GM12878 (cell line): ENCODE measurements at regions not wholly inside any gene's neighbourhood (a gene's known extent, or its start where the extent isn't known, plus 50 kb on each side); places are given as distances from the start of the nearest gene placed in this dataset.

Experiments used
- ATAC-seq: fragments of 200-7000 bp; cut with Tn5 transposase; 3 replicates; pipeline ENCODE4 v1.9.1; 2020; ENCODE audit warnings: mild to moderate bottlenecking, moderate library complexity
- BruUV-seq: library from RNA; stranded (reverse); fragments of 400-500 nt; replicated peaks from 2 replicates; lab custom pipeline; 2021; lab: Mats Ljungman, UMichigan
- CTCF ChIA-PET: fragments of 300-600 bp; sonication (Branson Sonifier 250); formaldehyde crosslinking; extraction: SDS; loops from one replicate; lab custom pipeline; 2021; ENCODE audit warnings: inconsistent platforms; lab: Yijun Ruan, JAX
- POLR2A ChIA-PET: fragments of 350-600 bp; formaldehyde crosslinking; extraction: SDS; loops from one replicate; lab custom pipeline; 2021; ENCODE audit warnings: inconsistent platforms; lab: Charles Lee
- RAD21 ChIA-PET: fragments of 300-600 bp; sonication (Branson Sonifier 250); formaldehyde crosslinking; loops from one replicate; lab custom pipeline; 2023; ENCODE audit warnings: antibody characterized with exemption; ENCODE audit not compliant: unreplicated experiment; lab: Charles Lee
- SMC1A ChIA-PET: fragments of 300-600 bp; sonication (Branson Sonifier 250); formaldehyde crosslinking; loops from one replicate; lab custom pipeline; 2023; ENCODE audit not compliant: unreplicated experiment, uncharacterized antibody; lab: Charles Lee
- DNase-seq: peaks from one replicate; pipeline ENCODE4 v3.0.0-alpha.2; 2011; ENCODE audit warnings: low read depth, low spot score
- FAIRE-seq: peaks from 3 replicates; lab custom pipeline; 2011; peaks lifted over from hg19 to GRCh38; lab: Jason Lieb, UNC
- H2AFZ ChIP-seq: 2 replicates; pipeline ENCODE4 v1.6.0; 2011; ENCODE audit warnings: low read depth, low read length, control low read depth; ENCODE audit not compliant: control insufficient read depth
- H3K27ac ChIP-seq: 2 replicates; pipeline ENCODE4 v1.5.1; 2011; ENCODE audit warnings: control low read depth; ENCODE audit not compliant: control insufficient read depth, insufficient read depth
- H3K27me3 ChIP-seq, 2 experiments: replicated peaks in 1 of 2; 2 replicates each; pipeline versions ENCODE4 v1.6.0 to v1.6.1; 2011; ENCODE audit warnings: low read length in 1 of 2; ENCODE audit not compliant: control insufficient read depth in 2 of 2, insufficient read depth in 2 of 2
- H3K36me3 ChIP-seq, 2 experiments: 2 replicates each; pipeline ENCODE4 v1.5.1; 2011; ENCODE audit warnings: low read length in 1 of 2; ENCODE audit not compliant: control insufficient read depth in 2 of 2, insufficient read depth in 2 of 2
- H3K4me1 ChIP-seq: 2 replicates; pipeline ENCODE4 v1.6.1; 2011; ENCODE audit warnings: mild to moderate bottlenecking, low read length, moderate library complexity, mixed read lengths; ENCODE audit not compliant: control insufficient read depth, insufficient read depth
- H3K4me2 ChIP-seq: 2 replicates; pipeline ENCODE4 v1.6.0; 2011; ENCODE audit warnings: control low read depth; ENCODE audit not compliant: control insufficient read depth, insufficient read depth
- H3K4me3 ChIP-seq: fragments of 200-600 bp; sonication (generic); 2 replicates; pipeline ENCODE4 v1.5.1; 2016
- H3K79me2 ChIP-seq: 2 replicates; pipeline ENCODE4 v1.6.0; 2011; ENCODE audit warnings: low read length; ENCODE audit not compliant: control insufficient read depth, insufficient read depth
- H3K9ac ChIP-seq: 2 replicates; pipeline ENCODE4 v1.8.0; 2011; ENCODE audit warnings: low read length, control low read depth, mixed read lengths; ENCODE audit not compliant: control insufficient read depth, insufficient read depth
- H3K9me3 ChIP-seq: replicated peaks from 3 replicates; pipeline ENCODE4 v1.5.1; 2011; ENCODE audit warnings: mild to moderate bottlenecking, low read length; ENCODE audit not compliant: control insufficient read depth, insufficient read depth
- H4K20me1 ChIP-seq: 2 replicates; pipeline ENCODE4 v1.6.0; 2011; ENCODE audit not compliant: control insufficient read depth, insufficient read depth
- BCL11A ChIP-seq: IDR thresholded peaks from 2 replicates; pipeline ENCODE4 v1.6.1; 2011; ENCODE audit warnings: low read depth, low read length
- EED ChIP-seq: sonication (generic); IDR thresholded peaks from 2 replicates; pipeline ENCODE4 v1.6.1; 2016; ENCODE audit warnings: antibody characterized with exemption, low read depth
- HCFC1 ChIP-seq: fragments of 150-350 bp; IDR thresholded peaks from 2 replicates; pipeline ENCODE4 v1.6.1; 2014; ENCODE audit warnings: low read length
- IKZF1 ChIP-seq: fragments of 450-650 bp; conservative IDR thresholded peaks from 2 replicates; pipeline ENCODE4 v1.6.1; 2017; ENCODE audit warnings: antibody characterized with exemption, mild to moderate bottlenecking
- KLF5 ChIP-seq: fragments of 450-650 bp; IDR thresholded peaks from 2 replicates; pipeline ENCODE4 v1.6.1; 2014; ENCODE audit warnings: mild to moderate bottlenecking; ENCODE audit not compliant: partially characterized antibody
- MTA2 ChIP-seq: fragments of 450-650 bp; IDR thresholded peaks from 2 replicates; pipeline ENCODE4 v1.6.1; 2016; ENCODE audit warnings: low read depth, mild to moderate bottlenecking, moderate library complexity
- POLR2AphosphoS2 ChIP-seq: IDR thresholded peaks from 2 replicates; pipeline ENCODE4 v1.6.1; 2011; ENCODE audit warnings: low read depth, mild to moderate bottlenecking, low read length, improper control_type of control experiment, moderate library complexity
- SIX5 ChIP-seq: IDR thresholded peaks from 2 replicates; pipeline ENCODE4 v1.6.1; 2011; ENCODE audit warnings: mild to moderate bottlenecking, low read depth, low read length, moderate library complexity; ENCODE audit not compliant: severe bottlenecking
- SMARCA5 ChIP-seq: fragments of 450-650 bp; IDR thresholded peaks from 2 replicates; pipeline ENCODE4 v1.6.1; 2017; ENCODE audit warnings: mild to moderate bottlenecking
- SREBF2 ChIP-seq: IDR thresholded peaks from 2 replicates; pipeline ENCODE4 v1.6.1; 2012; ENCODE audit warnings: mild to moderate bottlenecking, low read length
- ZNF217 ChIP-seq: fragments of 450-650 bp; IDR thresholded peaks from 2 replicates; pipeline ENCODE4 v1.6.1; 2017; ENCODE audit warnings: antibody characterized with exemption, mild to moderate bottlenecking
- ZNF24 ChIP-seq: fragments of 450-650 bp; IDR thresholded peaks from 2 replicates; pipeline ENCODE4 v1.6.1; 2017; ENCODE audit warnings: antibody characterized with exemption, mild to moderate bottlenecking
- ZNF622 ChIP-seq: fragments of 450-650 bp; IDR thresholded peaks from 2 replicates; pipeline ENCODE4 v1.6.1; 2017; ENCODE audit warnings: mild to moderate bottlenecking, inconsistent platforms
- ZSCAN29 ChIP-seq: fragments of 450-650 bp; IDR thresholded peaks from 2 replicates; pipeline ENCODE4 v1.6.1; 2017; ENCODE audit warnings: mild to moderate bottlenecking, moderate library complexity
- WGBS: methylation state at CpG from one replicate; pipeline ENCODE4 v1.1.6; 2016; ENCODE audit warnings: low lambda C conversion rate; ENCODE audit not compliant: insufficient replicate concordance, insufficient coverage; ENCODE audit errors: missing lambda C conversion rate; 5-methylcytosine and 5-hydroxymethylcytosine counted together
- in situ Hi-C: fragments of 300-500 bp; cut with MboI; formaldehyde crosslinking; loops from 9 replicates; pipeline ENCODE4 v1.14.3; 2018; ENCODE audit warnings: mixed read lengths
- intact Hi-C: fragments of 100-400 bp; cut with micrococcal nuclease; formaldehyde crosslinking; loops from one replicate; pipeline ENCODE4 v1.14.2; 2022; ENCODE audit not compliant: unreplicated experiment

DNA sequence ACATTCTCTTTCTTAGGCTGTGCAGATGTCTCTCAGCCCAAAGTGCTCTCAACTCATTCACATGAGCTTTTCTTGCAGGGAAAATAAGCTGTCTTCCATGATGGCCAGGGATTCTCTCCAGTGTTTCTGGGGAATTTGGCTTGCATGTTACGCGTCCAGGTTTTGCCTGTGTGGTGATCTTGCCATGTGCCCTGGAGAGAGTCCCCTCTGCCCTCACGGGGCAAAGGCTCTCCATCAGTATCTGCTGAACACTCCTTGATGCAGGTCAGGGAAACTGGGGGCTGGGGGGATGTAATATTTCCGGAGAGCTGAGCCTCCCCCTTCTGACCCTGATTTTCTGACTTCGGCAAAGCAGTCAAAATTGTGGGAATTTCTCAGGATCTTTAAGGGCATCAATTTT lies 87.6 kb downstream of the ACKR3 start:
- SMC1A ChIA-PET = no interaction called here
- H3K4me2 ChIP-seq = no peak overlapping the region
- no peak overlapping the region for H3K4me3 ChIP-seq
- TF ChIP-seq ZSCAN29 (no peak), SIX5 (no peak), BCL11A (no peak), KLF5 (no peak), ZNF24 (no peak), POLR2AphosphoS2 (no peak), EED (no peak), SMARCA5 (no peak), ZNF622 (no peak), ZNF217 (no peak), MTA2 (no peak), HCFC1 (no peak), IKZF1 (no peak), SREBF2 (no peak)
- TF ChIP-seq, all 136 proteins: peak for 0
- Histone ChIP-seq H3K27me3 (peaks cover 0 to 3% of the 10 kb centered on the region in 2 experiments; a peak in 1 of 4 replicates), H3K36me3 (no peaks in the 10 kb centered on the region), H4K20me1 (no peaks in the 10 kb centered on the region), H3K79me2 (no peaks in the 10 kb centered on the region), H2AFZ (no peak overlapping the region), H3K4me1 (no peaks in the 10 kb centered on the region), H3K9me3 (no peaks in the 10 kb centered on the region), H3K27ac (no peak overlapping the region), H3K9ac (no peak overlapping the region)
- BruUV-seq = no TSS peak
- CTCF ChIA-PET = no interaction called here
- DNase-seq (no peak), ATAC-seq (no peak), FAIRE-seq (no peak)
- WGBS = 45% methylated on average over 5 of the region's 5 CpGs
- in situ Hi-C loops = no loop called here
- intact Hi-C loops = no loop called here
- RAD21 ChIA-PET = no interaction called here
- POLR2A ChIA-PET = no interaction called here
